Chondrocyte (in vitro differentiated cells): ENCODE measurements at regions not wholly inside any gene's neighbourhood (a gene's known extent, or its start where the extent isn't known, plus 50 kb on each side); places are given as distances from the start of the nearest gene placed in this dataset.

Experiments
- DNase-seq: peaks from one replicate; pipeline ENCODE4 v3.0.0; 2021; ENCODE audit warnings: mixed read lengths, low spot score
- H3K27ac Mint-ChIP-seq: one replicate; pipeline ENCODE4 v1.8.0; 2021; ENCODE audit warnings: mild to moderate bottlenecking, moderate library complexity, mixed read lengths; ENCODE audit not compliant: unreplicated experiment
- H3K27me3 Mint-ChIP-seq: 2 replicates; pipeline ENCODE4 v1.8.0; 2021; ENCODE audit warnings: low read depth, mixed read lengths
- H3K36me3 Mint-ChIP-seq: 2 replicates; pipeline ENCODE4 v1.8.0; 2021; ENCODE audit warnings: low read depth, mixed read lengths
- H3K4me1 Mint-ChIP-seq: 2 replicates; pipeline ENCODE4 v1.8.0; 2021; ENCODE audit warnings: low read depth, mild to moderate bottlenecking, mixed read lengths
- H3K4me3 Mint-ChIP-seq: one replicate; pipeline ENCODE4 v1.8.0; 2021; ENCODE audit warnings: mild to moderate bottlenecking, moderate library complexity, mixed read lengths; ENCODE audit not compliant: unreplicated experiment
- H3K9me3 Mint-ChIP-seq: 2 replicates; pipeline ENCODE4 v1.8.0; 2021; ENCODE audit warnings: low read depth, mixed read lengths
- CTCF ChIP-seq: fragments of 200-600 bp; sonication (generic); IDR thresholded peaks from 2 replicates; pipeline ENCODE4 v1.5.0; 2021; ENCODE audit warnings: antibody characterized with exemption, mild to moderate bottlenecking, moderate library complexity

GRCh38 chr12:59191372-59191771, 271.1 kb upstream of the LRIG3 start:
- Mint-ChIP-seq H3K27ac (no peak overlapping the region), H3K4me3 (no peak overlapping the region), H3K9me3 (no peaks in the 10 kb centered on the region), H3K27me3 (peaks cover 42% of the 10 kb centered on the region), H3K4me1 (no peaks in the 10 kb centered on the region), H3K36me3 (peaks cover 1% of the 10 kb centered on the region)
- no peak for DNase-seq
- no peak for TF ChIP-seq CTCF

- no peaks in the 10 kb centered on the region for H3K4me1 Mint-ChIP-seq
- H3K4me3 Mint-ChIP-seq = no peak overlapping the region
- no peak for DNase-seq
- no peaks in the 10 kb centered on the region for H3K36me3 Mint-ChIP-seq
- no peak for TF ChIP-seq CTCF
- H3K27me3 Mint-ChIP-seq = peaks cover 15% of the 10 kb centered on the region
- H3K27ac Mint-ChIP-seq = no peak overlapping the region
- no peaks in the 10 kb centered on the region for H3K9me3 Mint-ChIP-seq
Observed at GRCh38 chr12:59186451-59186850, 266.1 kb upstream of the LRIG3 start.

- no peak overlapping the region for H3K4me3 Mint-ChIP-seq
- no peaks in the 10 kb centered on the region for H3K4me1 Mint-ChIP-seq
- TF ChIP-seq CTCF = no peak
- H3K27ac Mint-ChIP-seq = no peak overlapping the region
- DNase-seq = no peak
- no peaks in the 10 kb centered on the region for H3K36me3 Mint-ChIP-seq
- H3K27me3 Mint-ChIP-seq = peaks cover 9% of the 10 kb centered on the region
- H3K9me3 Mint-ChIP-seq = no peaks in the 10 kb centered on the region
Observed at GRCh38 chr12:59185295-59185694, 265.0 kb upstream of the LRIG3 start.

GRCh38 chr12:59182658-59183455, 262.6 kb upstream of the LRIG3 start:
- Mint-ChIP-seq H3K27me3 (peaks cover 5% of the 10 kb centered on the region), H3K27ac (no peak overlapping the region), H3K4me3 (no peak overlapping the region), H3K36me3 (no peaks in the 10 kb centered on the region), H3K4me1 (peaks cover 4% of the 10 kb centered on the region), H3K9me3 (no peaks in the 10 kb centered on the region)
- DNase-seq = no peak
- TF ChIP-seq CTCF = no peak

GRCh38 chr12:59182191-59182590, 261.9 kb upstream of the LRIG3 start:
- H3K4me3 Mint-ChIP-seq = no peak overlapping the region
- no peak for DNase-seq
- no peaks in the 10 kb centered on the region for H3K36me3 Mint-ChIP-seq
- no peaks in the 10 kb centered on the region for H3K9me3 Mint-ChIP-seq
- H3K27me3 Mint-ChIP-seq = peaks cover 5% of the 10 kb centered on the region
- H3K4me1 Mint-ChIP-seq = peaks cover 4% of the 10 kb centered on the region
- no peak overlapping the region for H3K27ac Mint-ChIP-seq
- no peak for TF ChIP-seq CTCF
